Body of pancreas (tissue), 4 donors: ENCODE measurements at regions not wholly inside any gene's neighbourhood (a gene's known extent, or its start where the extent isn't known, plus 50 kb on each side); places are given as distances from the start of the nearest gene placed in this dataset.

Experiments
- ATAC-seq: fragments of 150-250 bp; one replicate; pipeline ENCODE4 v1.9.1; 2016
- DNase-seq, 4 donors: peaks; one replicate each; pipeline ENCODE4 v3.0.0-alpha.2; 2019
- H3K27ac ChIP-seq, 4 donors: fragments of 200-600 bp; sonication (generic); 1 replicate in 3 of 4; 2 replicates in 1 of 4; pipeline versions ENCODE4 v1.5.1 to v1.6.1; 2016 to 2019; ENCODE audit warnings: mild to moderate bottlenecking in 1 of 4, mixed read lengths in 1 of 4, moderate library complexity in 1 of 4
- H3K27me3 ChIP-seq, 2 donors: fragments of 200-600 bp; sonication (generic); one replicate each; pipeline ENCODE4 v1.6.0; 2016; ENCODE audit warnings: mild to moderate bottlenecking in 1 of 2
- H3K36me3 ChIP-seq, 2 donors: fragments of 200-600 bp; sonication (generic); replicated peaks in 1 of 2; 2 replicates each; pipeline ENCODE4 v1.5.1; 2016; ENCODE audit warnings: low read depth in 2 of 2; ENCODE audit not compliant: insufficient read depth in 1 of 2
- H3K4me1 ChIP-seq: fragments of 200-600 bp; sonication (generic); one replicate; pipeline ENCODE4 v1.6.0; 2016
- H3K4me3 ChIP-seq, 2 donors: fragments of 200-600 bp; sonication (generic); 1 replicate in 1 of 2; 2 replicates in 1 of 2; pipeline ENCODE4 v1.5.1; 2016 to 2019
- H3K9me3 ChIP-seq, 3 donors: fragments of 200-600 bp; sonication (generic); 1 replicate in 2 of 3; 2 replicates in 1 of 3; pipeline ENCODE4 v1.5.1; 2016
- CTCF ChIP-seq, 7 experiments: fragments of 450-650 bp in 4 of 7; fragments of 200-600 bp in 3 of 7; sonication (generic) in 3 of 7; IDR thresholded peaks; one replicate each; pipeline ENCODE4 v1.5.1; 2016 to 2019; ENCODE audit warnings: antibody characterized with exemption in 7 of 7
- POLR2A ChIP-seq, 3 donors: fragments of 450-650 bp; IDR thresholded peaks; one replicate each; pipeline ENCODE4 v1.6.1; 2016; ENCODE audit warnings: antibody characterized with exemption in 3 of 3, mild to moderate bottlenecking in 2 of 3
- WGBS, 2 donors: methylation state at CpG; one replicate each; pipeline ENCODE4 v1.1.5; 2017; 5-methylcytosine and 5-hydroxymethylcytosine counted together
- intact Hi-C: fragments of 100-400 bp; cut with DNase I; formaldehyde crosslinking; loops from one replicate; pipeline ENCODE4 v1.15.1; 2023

GRCh38 chrX:117707948-117708743, 408.5 kb downstream of the KLHL13 start:
- no peaks in the 10 kb centered on the region for H3K27me3 ChIP-seq
- intact Hi-C loops, result no loop called here
- H3K36me3 ChIP-seq, result no peaks in the 10 kb centered on the region
- no peak for DNase-seq
- ATAC-seq, result no peak
- no peaks in the 10 kb centered on the region for H3K9me3 ChIP-seq
- H3K4me3 ChIP-seq, result no peak overlapping the region
- no peak overlapping the region for H3K27ac ChIP-seq
- 81 to 93% methylated on average over 6 to 7 of the region's 8 CpGs for WGBS, 2 donors
- TF ChIP-seq CTCF (IDR thresholded peaks at IDR 0.05) (no peak), POLR2A (IDR thresholded peaks at IDR 0.05) (no peak)
- no peaks in the 10 kb centered on the region for H3K4me1 ChIP-seq

GRCh38 chrX:117701050-117701449, 415.6 kb downstream of the KLHL13 start:
- no peak overlapping the region for H3K4me3 ChIP-seq
- DNase-seq (no peak), ATAC-seq (no peak)
- H3K27ac ChIP-seq, result no peak overlapping the region
- TF ChIP-seq CTCF (IDR thresholded peaks at IDR 0.05) (no peak), POLR2A (IDR thresholded peaks at IDR 0.05) (no peak)
- H3K9me3 ChIP-seq, result no peaks in the 10 kb centered on the region
- no peaks in the 10 kb centered on the region for H3K36me3 ChIP-seq
- H3K4me1 ChIP-seq, result no peaks in the 10 kb centered on the region
- intact Hi-C loops, result no loop called here
- no peaks in the 10 kb centered on the region for H3K27me3 ChIP-seq

- TF ChIP-seq POLR2A (IDR thresholded peaks at IDR 0.05) (no peak), CTCF (IDR thresholded peaks at IDR 0.05) (no peak)
- H3K4me3 ChIP-seq, result no peak overlapping the region
- intact Hi-C loops, result no loop called here
- 10 to 21% methylated on average over 3 of the region's 3 CpGs for WGBS, 2 donors
- H3K27ac ChIP-seq, result no peak overlapping the region
- no peaks in the 10 kb centered on the region for H3K27me3 ChIP-seq
- H3K36me3 ChIP-seq, result no peaks in the 10 kb centered on the region
- H3K9me3 ChIP-seq, result peaks cover 0 to 4% (median 0%) of the 10 kb centered on the region in 3 donors
- peak in 3 of 4 donors; percentile 15 to 51 (median 20) for DNase-seq
- ATAC-seq, result peak; percentile 64
- H3K4me1 ChIP-seq, result no peaks in the 10 kb centered on the region
Observed at GRCh38 chrX:117689956-117690355, 426.7 kb downstream of the KLHL13 start.

- 90 to 92% methylated on average over 1 of the region's 1 CpG for WGBS, 2 donors
- TF ChIP-seq POLR2A (IDR thresholded peaks at IDR 0.05), result no peak
- Histone ChIP-seq H3K9me3 (no peaks in the 10 kb centered on the region), H3K27me3 (no peaks in the 10 kb centered on the region), H3K36me3 (no peaks in the 10 kb centered on the region), H3K4me1 (no peaks in the 10 kb centered on the region), H3K4me3 (no peak overlapping the region), H3K27ac (no peak overlapping the region)
- intact Hi-C loops, result no loop called here
- DNase-seq (no peak), ATAC-seq (no peak)
Observed at GRCh38 chrX:117680286-117680685, 436.3 kb downstream of the KLHL13 start.

- intact Hi-C loops, result no loop called here
- Histone ChIP-seq H3K36me3 (no peaks in the 10 kb centered on the region), H3K27me3 (no peaks in the 10 kb centered on the region), H3K4me3 (no peak overlapping the region), H3K27ac (no peak overlapping the region), H3K4me1 (no peaks in the 10 kb centered on the region), H3K9me3 (no peaks in the 10 kb centered on the region)
- no peak for DNase-seq
- ATAC-seq, result no peak
- TF ChIP-seq CTCF (IDR thresholded peaks at IDR 0.05) (no peak), POLR2A (IDR thresholded peaks at IDR 0.05) (no peak)
Observed at GRCh38 chrX:117653396-117653795, 463.2 kb downstream of the KLHL13 start.
